Astrocyte (in vitro differentiated cells and primary cell): ENCODE measurements at regions not wholly inside any gene's neighbourhood (a gene's known extent, or its start where the extent isn't known, plus 50 kb on each side); places are given as distances from the start of the nearest gene placed in this dataset.
A peak's percentile ranks its signal among the peaks of the same experiment; 100 is the strongest.

ENCODE experiments used
- DNase-seq: peaks from one replicate; pipeline ENCODE4 v3.0.0-alpha.2; 2010; ENCODE audit warnings: low read depth
- FAIRE-seq: peaks from 2 replicates; lab custom pipeline; 2011; peaks lifted over from hg19 to GRCh38; lab: Jason Lieb, UNC
- H2AFZ ChIP-seq: 2 replicates; pipeline ENCODE4 v1.6.0; 2012; ENCODE audit warnings: low read depth, low read length, inconsistent platforms
- H3K27ac ChIP-seq: 2 replicates; pipeline ENCODE4 v1.5.1; 2011; ENCODE audit warnings: low read depth, low read length, inconsistent platforms
- H3K27me3 ChIP-seq: 2 replicates; pipeline ENCODE4 v1.6.0; 2011; ENCODE audit warnings: low read length, inconsistent platforms; ENCODE audit not compliant: insufficient read depth
- H3K36me3 ChIP-seq: 2 replicates; pipeline ENCODE4 v1.5.1; 2011; ENCODE audit warnings: low read length, inconsistent platforms; ENCODE audit not compliant: insufficient read depth
- H3K4me1 ChIP-seq: 2 replicates; pipeline ENCODE4 v1.5.1; 2011; ENCODE audit warnings: low read length, inconsistent platforms; ENCODE audit not compliant: insufficient read depth
- H3K4me2 ChIP-seq: 2 replicates; pipeline ENCODE4 v1.6.0; 2012; ENCODE audit warnings: low read length, inconsistent platforms
- H3K4me3 ChIP-seq: 2 replicates; pipeline ENCODE4 v1.5.1; 2011; ENCODE audit warnings: low read depth, mild to moderate bottlenecking, low read length, inconsistent platforms; ENCODE audit not compliant: insufficient read depth
- H3K79me2 ChIP-seq: 2 replicates; pipeline ENCODE4 v1.6.0; 2012; ENCODE audit warnings: mild to moderate bottlenecking, low read length, inconsistent platforms; ENCODE audit not compliant: insufficient read depth
- H3K9ac ChIP-seq: 2 replicates; pipeline ENCODE4 v1.6.0; 2012; ENCODE audit warnings: mild to moderate bottlenecking, low read length, inconsistent platforms
- H3K9me3 ChIP-seq: 2 replicates; pipeline ENCODE4 v1.5.1; 2012; ENCODE audit warnings: low read depth, mild to moderate bottlenecking, low read length, inconsistent platforms; ENCODE audit not compliant: insufficient read depth
- H4K20me1 ChIP-seq: 2 replicates; pipeline ENCODE4 v1.6.0; 2012; ENCODE audit warnings: low read length, inconsistent platforms; ENCODE audit not compliant: insufficient read depth
- H3K27ac Mint-ChIP-seq: one replicate; pipeline ENCODE4 v1.8.0; 2021; ENCODE audit warnings: mild to moderate bottlenecking, mixed read lengths; ENCODE audit not compliant: unreplicated experiment
- H3K27me3 Mint-ChIP-seq: one replicate; pipeline ENCODE4 v1.8.0; 2021; ENCODE audit warnings: low read depth, mixed read lengths; ENCODE audit not compliant: unreplicated experiment
- H3K36me3 Mint-ChIP-seq: one replicate; pipeline ENCODE4 v1.8.0; 2021; ENCODE audit warnings: low read depth, mixed read lengths; ENCODE audit not compliant: unreplicated experiment
- H3K4me1 Mint-ChIP-seq: one replicate; pipeline ENCODE4 v1.8.0; 2021; ENCODE audit warnings: low read depth, mixed read lengths; ENCODE audit not compliant: unreplicated experiment
- H3K4me3 Mint-ChIP-seq: one replicate; pipeline ENCODE4 v1.8.0; 2021; ENCODE audit warnings: mild to moderate bottlenecking, moderate library complexity, mixed read lengths; ENCODE audit not compliant: unreplicated experiment
- H3K9me3 Mint-ChIP-seq: one replicate; pipeline ENCODE4 v1.8.0; 2021; ENCODE audit warnings: mild to moderate bottlenecking, mixed read lengths; ENCODE audit not compliant: unreplicated experiment
- CTCF ChIP-seq: IDR thresholded peaks from 2 replicates; pipeline ENCODE4 v1.5.1; 2011; ENCODE audit warnings: low read depth, mild to moderate bottlenecking, inconsistent platforms, low read length, moderate library complexity; ENCODE audit not compliant: insufficient read depth
- EZH2 ChIP-seq: IDR thresholded peaks from 2 replicates; pipeline ENCODE4 v1.6.1; 2012; ENCODE audit warnings: mild to moderate bottlenecking, low read length, inconsistent platforms; ENCODE audit not compliant: insufficient read depth

- H3K27ac ChIP-seq, result no peak overlapping the region
- no peak overlapping the region for H3K4me3 ChIP-seq
- no peak overlapping the region for H3K4me3 Mint-ChIP-seq
- H3K9me3 ChIP-seq, result no peaks in the 10 kb centered on the region
- no peaks in the 10 kb centered on the region for H3K9me3 Mint-ChIP-seq
- no peaks in the 10 kb centered on the region for H4K20me1 ChIP-seq
- H3K4me1 ChIP-seq, result no peaks in the 10 kb centered on the region
- H3K79me2 ChIP-seq, result no peaks in the 10 kb centered on the region
- TF ChIP-seq CTCF (no peak), EZH2 (no peak)
- H3K27me3 ChIP-seq, result no peaks in the 10 kb centered on the region
- H3K9ac ChIP-seq, result no peak overlapping the region
- H3K4me1 Mint-ChIP-seq, result peaks cover 23% of the 10 kb centered on the region
- peaks cover 1% of the 10 kb centered on the region for H3K36me3 Mint-ChIP-seq
- H3K27ac Mint-ChIP-seq, result peak overlapping the region; percentile 86
- H3K4me2 ChIP-seq, result no peak overlapping the region
- DNase-seq, result no peak
- H3K27me3 Mint-ChIP-seq, result peaks cover 16% of the 10 kb centered on the region
- H3K36me3 ChIP-seq, result no peaks in the 10 kb centered on the region
- no peak overlapping the region for H2AFZ ChIP-seq
- FAIRE-seq, result no peak
Observed at GRCh38 chr14:94903883-94904282, 134.0 kb upstream of the GSC start.

GRCh38 chr14:94903338-94903737 lies 133.4 kb upstream of the GSC start:
- H3K36me3 Mint-ChIP-seq, result peaks cover 1% of the 10 kb centered on the region
- Histone ChIP-seq H3K79me2 (no peaks in the 10 kb centered on the region), H4K20me1 (no peaks in the 10 kb centered on the region), H3K4me3 (no peak overlapping the region), H3K27ac (no peak overlapping the region), H3K36me3 (no peaks in the 10 kb centered on the region), H3K9ac (no peak overlapping the region), H3K9me3 (no peaks in the 10 kb centered on the region), H2AFZ (no peak overlapping the region), H3K4me2 (no peak overlapping the region), H3K27me3 (no peaks in the 10 kb centered on the region), H3K4me1 (no peaks in the 10 kb centered on the region)
- H3K27me3 Mint-ChIP-seq, result peaks cover 17% of the 10 kb centered on the region
- peaks cover 23% of the 10 kb centered on the region for H3K4me1 Mint-ChIP-seq
- no peak overlapping the region for H3K4me3 Mint-ChIP-seq
- TF ChIP-seq EZH2 (no peak), CTCF (no peak)
- peak overlapping the region; percentile 62 for H3K27ac Mint-ChIP-seq
- no peak for DNase-seq
- no peaks in the 10 kb centered on the region for H3K9me3 Mint-ChIP-seq
- no peak for FAIRE-seq

- no peak for DNase-seq
- Mint-ChIP-seq H3K9me3 (peaks cover 2% of the 10 kb centered on the region), H3K27ac (no peak overlapping the region), H3K36me3 (no peaks in the 10 kb centered on the region), H3K27me3 (peaks cover 17% of the 10 kb centered on the region), H3K4me3 (no peak overlapping the region), H3K4me1 (peaks cover 7% of the 10 kb centered on the region)
- Histone ChIP-seq H3K4me1 (peaks cover 3% of the 10 kb centered on the region), H3K36me3 (no peaks in the 10 kb centered on the region), H3K79me2 (no peaks in the 10 kb centered on the region), H4K20me1 (no peaks in the 10 kb centered on the region), H3K27ac (no peak overlapping the region), H3K27me3 (no peaks in the 10 kb centered on the region), H3K4me2 (no peak overlapping the region), H3K9ac (no peak overlapping the region), H3K4me3 (no peak overlapping the region), H3K9me3 (peaks cover 4% of the 10 kb centered on the region), H2AFZ (no peak overlapping the region)
- FAIRE-seq, result no peak
- TF ChIP-seq EZH2, result no peak
- no peak for TF ChIP-seq CTCF
Observed at GRCh38 chr14:94897561-94897960, 127.6 kb upstream of the GSC start.
